GM23248 (cell line): ENCODE measurements at regions not wholly inside any gene's neighbourhood (a gene's known extent, or its start where the extent isn't known, plus 50 kb on each side); places are given as distances from the start of the nearest gene placed in this dataset.

Experiments
- EZH2 ChIP-seq: fragments of 200-600 bp; sonication (generic); IDR thresholded peaks from 2 replicates; pipeline ENCODE4 v1.6.1; 2018; ENCODE audit warnings: antibody characterized with exemption, mild to moderate bottlenecking; ENCODE audit not compliant: insufficient read depth, poor library complexity, severe bottlenecking
- EZH2phosphoT487 ChIP-seq: fragments of 200-600 bp; sonication (generic); IDR thresholded peaks from 2 replicates; pipeline ENCODE4 v1.6.1; 2018; ENCODE audit warnings: antibody characterized with exemption, moderate library complexity, mild to moderate bottlenecking, low read depth; ENCODE audit not compliant: insufficient read depth

DNA sequence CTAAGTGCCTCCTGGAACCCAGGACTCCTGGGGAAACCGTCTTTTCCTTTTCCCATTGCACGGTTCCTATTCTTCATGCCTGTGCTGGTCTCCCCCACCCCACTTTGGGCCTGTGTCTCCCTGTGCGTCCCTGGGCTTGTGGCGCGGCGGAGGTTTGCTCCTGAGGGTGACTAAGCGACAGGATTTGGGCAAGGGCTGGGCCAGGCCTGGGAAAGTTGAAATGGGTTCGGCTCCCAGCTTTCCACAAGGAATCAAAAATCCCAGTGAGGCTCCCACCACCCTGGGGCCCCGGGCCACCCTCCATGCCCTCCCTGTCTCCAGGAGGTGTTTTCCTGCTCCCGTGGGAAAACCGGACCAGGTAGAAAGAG is 197.6 kb downstream of the NDUFA10 start:
- TF ChIP-seq EZH2phosphoT487 = no peak
- no peak for TF ChIP-seq EZH2
